ENCODE measurements at regions not wholly inside any gene's neighbourhood (a gene's known extent, or its start where the extent isn't known, plus 50 kb on each side); places are given as distances from the start of the nearest gene placed in this dataset.

DNA sequence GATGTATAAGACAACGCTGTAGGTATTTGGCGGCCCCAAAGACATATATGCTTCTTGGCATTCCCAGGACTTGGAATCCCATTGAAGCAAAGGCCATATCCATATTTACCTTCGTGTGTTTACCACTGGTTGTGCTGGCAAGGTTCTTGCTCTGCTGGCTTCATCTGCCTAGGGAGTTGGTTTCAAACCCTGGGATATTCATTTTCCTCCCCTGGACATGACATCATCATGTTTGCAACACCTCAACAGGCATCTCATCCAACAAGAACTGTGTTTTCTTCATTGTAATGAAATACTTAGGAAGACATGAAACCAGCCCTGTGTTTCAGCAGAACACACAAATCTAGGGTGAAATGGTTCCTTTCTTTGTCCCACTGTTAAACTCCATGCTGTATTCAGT, 77.9 kb upstream of the PHLPP1 start:
- no peaks in the 10 kb centered on the region for H3K36me3 Mint-ChIP-seq (ENCODE audit: low read depth)
- H3K27ac Mint-ChIP-seq (ENCODE audit: unreplicated experiment): no peak overlapping the region
- H3K27me3 Mint-ChIP-seq (ENCODE audit: low read depth): peaks cover 14% of the 10 kb centered on the region
- no peak for DNase-seq (ENCODE audit: low spot score)
- no peaks in the 10 kb centered on the region for H3K4me1 Mint-ChIP-seq (ENCODE audit: low read depth)
- H3K4me3 Mint-ChIP-seq (ENCODE audit: unreplicated experiment): no peak overlapping the region
- H3K9me3 Mint-ChIP-seq (ENCODE audit: low read depth): peaks cover 4% of the 10 kb centered on the region
- no peak for TF ChIP-seq CTCF (IDR thresholded peaks at IDR 0.05)

- H3K4me1 Mint-ChIP-seq (ENCODE audit: low read depth): no peaks in the 10 kb centered on the region
- DNase-seq (ENCODE audit: low spot score): no peak
- no peaks in the 10 kb centered on the region for H3K36me3 Mint-ChIP-seq (ENCODE audit: low read depth)
- peaks cover 4% of the 10 kb centered on the region for H3K9me3 Mint-ChIP-seq (ENCODE audit: low read depth)
- no peak overlapping the region for H3K4me3 Mint-ChIP-seq (ENCODE audit: unreplicated experiment)
- peaks cover 14% of the 10 kb centered on the region for H3K27me3 Mint-ChIP-seq (ENCODE audit: low read depth)
- H3K27ac Mint-ChIP-seq (ENCODE audit: unreplicated experiment): no peak overlapping the region
- peak; percentile 61 for TF ChIP-seq CTCF (IDR thresholded peaks at IDR 0.05)
These were observed 77.3 kb upstream of the PHLPP1 start for GRCh38 chr18:62637807-62638687.

DNA sequence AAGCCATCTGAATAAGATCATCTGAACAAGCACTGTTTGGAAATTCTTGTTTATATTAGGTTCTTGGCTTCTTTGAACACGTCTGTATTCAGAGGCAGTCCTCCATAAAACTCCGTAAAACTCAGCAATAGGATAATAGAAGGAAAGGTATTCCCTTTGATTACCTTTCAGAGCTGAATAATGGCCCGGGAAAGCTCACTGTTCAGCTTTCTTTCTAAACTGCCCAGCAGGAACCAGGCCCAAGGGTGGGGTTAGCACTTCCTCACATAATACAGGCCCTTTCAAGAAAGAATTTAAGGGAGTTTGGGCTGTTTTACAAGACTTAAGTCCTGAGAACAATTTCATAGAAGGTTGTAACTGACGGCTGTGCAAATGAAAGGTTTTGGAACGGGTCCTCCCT, 72.2 kb upstream of the PHLPP1 start:
- Mint-ChIP-seq H3K4me3 (ENCODE audit: unreplicated experiment) (no peak overlapping the region), H3K9me3 (ENCODE audit: low read depth) (peaks cover 10% of the 10 kb centered on the region), H3K27me3 (ENCODE audit: low read depth) (peaks cover 6% of the 10 kb centered on the region), H3K4me1 (ENCODE audit: low read depth) (no peaks in the 10 kb centered on the region), H3K36me3 (ENCODE audit: low read depth) (no peaks in the 10 kb centered on the region), H3K27ac (ENCODE audit: unreplicated experiment) (no peak overlapping the region)
- TF ChIP-seq CTCF (IDR thresholded peaks at IDR 0.05): no peak
- DNase-seq (ENCODE audit: low spot score): no peak

DNA sequence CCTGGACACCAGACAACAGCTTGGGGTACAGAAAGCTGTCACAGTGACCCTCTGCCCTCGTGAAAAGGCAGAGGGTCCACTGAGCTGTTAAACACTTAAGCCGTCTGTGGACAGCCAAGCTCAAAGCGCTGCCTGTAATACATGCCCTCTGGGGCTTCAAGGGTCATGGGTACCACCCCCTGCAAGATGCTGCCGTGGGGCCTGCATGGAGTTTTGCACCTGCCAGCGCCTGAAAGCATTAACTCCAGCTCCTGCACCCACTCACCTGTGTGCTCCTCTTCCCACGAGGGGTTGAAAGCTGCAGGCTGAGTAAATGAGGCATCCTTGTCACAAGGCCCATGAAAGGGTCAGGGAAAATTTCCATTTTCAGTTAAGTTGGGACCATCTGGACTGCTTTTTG, 70.6 kb upstream of the PHLPP1 start:
- H3K9me3 Mint-ChIP-seq (ENCODE audit: low read depth): peaks cover 10% of the 10 kb centered on the region
- no peak for DNase-seq (ENCODE audit: low spot score)
- no peaks in the 10 kb centered on the region for H3K36me3 Mint-ChIP-seq (ENCODE audit: low read depth)
- no peak overlapping the region for H3K4me3 Mint-ChIP-seq (ENCODE audit: unreplicated experiment)
- H3K4me1 Mint-ChIP-seq (ENCODE audit: low read depth): no peaks in the 10 kb centered on the region
- H3K27ac Mint-ChIP-seq (ENCODE audit: unreplicated experiment): no peak overlapping the region
- no peak for TF ChIP-seq CTCF (IDR thresholded peaks at IDR 0.05)
- no peaks in the 10 kb centered on the region for H3K27me3 Mint-ChIP-seq (ENCODE audit: low read depth)

- DNase-seq (ENCODE audit: low spot score): no peak
- Mint-ChIP-seq H3K9me3 (ENCODE audit: low read depth) (peaks cover 6% of the 10 kb centered on the region), H3K4me1 (ENCODE audit: low read depth) (no peaks in the 10 kb centered on the region), H3K36me3 (ENCODE audit: low read depth) (no peaks in the 10 kb centered on the region), H3K27me3 (ENCODE audit: low read depth) (peaks cover 3% of the 10 kb centered on the region), H3K27ac (ENCODE audit: unreplicated experiment) (no peak overlapping the region), H3K4me3 (ENCODE audit: unreplicated experiment) (no peak overlapping the region)
- TF ChIP-seq CTCF (IDR thresholded peaks at IDR 0.05): no peak
These were observed 68.2 kb upstream of the PHLPP1 start for GRCh38 chr18:62647179-62647578.
